ENCODE measurements at regions not wholly inside any gene's neighbourhood (a gene's known extent, or its start where the extent isn't known, plus 50 kb on each side); places are given as distances from the start of the nearest gene placed in this dataset.
"Not testable (repeated sequence)": the region's sequence is repeated elsewhere in the genome, so short reads cannot be mapped to it uniquely, and the experiment has no call there.

DNA sequence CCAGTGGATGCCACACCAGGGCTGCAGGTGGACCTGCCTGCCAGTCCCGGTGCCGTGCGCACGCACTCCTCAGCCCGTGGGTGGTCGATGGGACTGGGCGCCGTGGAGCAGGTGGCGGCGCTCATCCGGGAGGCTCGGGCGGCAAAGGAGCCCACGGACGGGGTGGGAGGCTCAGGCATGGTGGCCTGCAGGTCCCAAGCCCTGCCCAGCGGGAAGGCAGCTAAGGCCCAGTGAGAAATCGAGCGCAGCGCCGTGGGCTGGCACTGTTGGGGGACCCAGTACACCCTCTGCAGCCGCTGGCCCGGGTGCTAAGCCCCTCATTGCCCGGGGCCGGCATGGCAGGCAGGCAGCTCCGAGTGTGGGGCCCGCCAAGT, 1171.8 kb upstream of the B3GALT2 start:
- DNase-seq = no peak

DNA sequence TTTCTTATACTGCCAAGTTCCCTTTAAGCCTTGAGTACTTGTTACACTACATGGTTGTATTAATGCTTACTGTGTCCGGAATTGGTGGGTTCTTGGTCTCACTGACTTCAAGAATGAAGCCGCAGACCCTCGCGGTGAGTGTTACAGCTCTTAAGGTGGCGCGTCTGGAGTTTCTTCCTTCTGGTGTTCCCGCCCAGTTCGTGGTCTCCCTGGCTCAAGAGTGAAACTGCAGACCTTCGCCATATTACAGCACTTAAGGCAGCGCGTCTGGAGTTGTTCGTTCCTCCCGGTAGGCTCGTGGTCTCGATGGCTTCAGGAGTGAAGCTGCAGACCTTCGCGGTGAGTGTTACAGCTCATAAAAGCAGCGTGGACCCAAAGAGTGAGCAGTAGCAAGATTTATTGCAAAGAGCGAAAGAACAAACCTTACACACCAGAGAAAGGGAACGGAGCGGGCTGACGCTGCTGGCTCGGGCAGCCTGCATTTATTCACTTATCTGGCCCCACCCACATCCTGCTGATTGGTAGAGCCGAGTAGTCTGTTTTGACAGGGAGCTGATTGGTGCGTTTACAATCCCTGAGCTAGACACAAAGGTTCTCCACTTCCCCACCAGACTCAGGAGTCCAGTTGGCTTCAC, 1171.3 kb upstream of the B3GALT2 start:
- DNase-seq = not testable (repeated sequence)

DNA sequence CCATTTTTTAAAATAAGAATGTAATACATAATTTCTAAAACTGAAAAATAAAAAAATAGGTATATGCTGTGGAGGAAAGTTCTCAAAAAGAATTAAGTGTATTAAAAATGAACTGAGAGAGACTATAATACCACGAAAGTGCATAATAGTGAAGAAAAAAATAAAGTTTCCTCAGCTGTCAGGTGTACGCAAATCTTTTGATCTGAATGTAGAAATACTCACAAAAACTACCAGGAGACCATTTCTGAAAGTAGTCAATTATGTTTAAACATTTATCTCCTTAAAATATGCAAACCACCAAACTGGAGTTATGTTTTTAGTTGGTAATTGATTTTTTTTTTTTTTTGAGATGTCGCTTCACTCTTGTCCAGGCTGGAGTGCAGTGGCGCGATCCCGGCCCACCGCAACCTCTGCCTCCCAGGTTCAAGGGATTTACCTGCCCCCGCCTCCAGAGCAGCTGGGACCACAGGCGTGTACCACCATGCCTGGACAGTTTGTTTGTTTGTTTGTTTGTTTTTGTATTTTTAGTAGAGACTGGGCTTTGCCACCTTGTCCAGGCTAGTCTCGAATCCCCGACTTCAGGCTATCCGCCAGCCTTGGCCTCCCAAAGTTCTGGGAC, 1169.2 kb upstream of the B3GALT2 start:
- no peak for DNase-seq

GRCh38 chr1:194353121-194353520, 1166.7 kb upstream of the B3GALT2 start:
- no peak for DNase-seq

- no peak for DNase-seq
Measured at GRCh38 chr1:194347200-194347599, 1160.8 kb upstream of the B3GALT2 start.

- no peak for DNase-seq
Measured at GRCh38 chr1:194342484-194343262, 1156.3 kb upstream of the B3GALT2 start.

GRCh38 chr1:194341587-194341986, 1155.2 kb upstream of the B3GALT2 start:
- DNase-seq = peak; percentile 42

DNA sequence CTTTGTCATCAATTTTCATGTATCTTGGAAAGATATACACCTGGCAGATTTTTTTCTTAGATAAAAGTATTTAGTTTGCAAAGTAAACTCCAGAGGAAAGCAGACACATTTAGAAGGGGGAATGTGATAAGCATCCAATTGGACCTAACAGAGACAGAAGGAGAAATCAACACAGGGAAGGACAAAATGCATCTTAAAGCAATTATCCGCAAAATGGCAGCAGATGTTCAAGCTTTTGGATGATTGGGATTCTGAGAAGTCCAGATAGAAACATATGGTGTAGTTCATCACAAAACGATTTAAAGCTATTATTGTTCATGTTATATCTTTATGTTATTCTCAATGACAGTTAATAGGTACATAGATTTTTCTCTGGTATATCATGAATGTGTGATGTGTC, 1153.1 kb upstream of the B3GALT2 start:
- DNase-seq = peak; percentile 56

- peak; percentile 24 for DNase-seq
Measured at GRCh38 chr1:194338241-194338948, 1152.0 kb upstream of the B3GALT2 start.

- no peak for DNase-seq
Measured at GRCh38 chr1:194333240-194333639, 1146.8 kb upstream of the B3GALT2 start.

- DNase-seq = no peak
Measured at GRCh38 chr1:194331758-194332157, 1145.3 kb upstream of the B3GALT2 start.

- no peak for DNase-seq
Measured at GRCh38 chr1:194322751-194323150, 1136.3 kb upstream of the B3GALT2 start.

GRCh38 chr1:194318790-194319280, 1132.4 kb upstream of the B3GALT2 start:
- no peak for DNase-seq

DNA sequence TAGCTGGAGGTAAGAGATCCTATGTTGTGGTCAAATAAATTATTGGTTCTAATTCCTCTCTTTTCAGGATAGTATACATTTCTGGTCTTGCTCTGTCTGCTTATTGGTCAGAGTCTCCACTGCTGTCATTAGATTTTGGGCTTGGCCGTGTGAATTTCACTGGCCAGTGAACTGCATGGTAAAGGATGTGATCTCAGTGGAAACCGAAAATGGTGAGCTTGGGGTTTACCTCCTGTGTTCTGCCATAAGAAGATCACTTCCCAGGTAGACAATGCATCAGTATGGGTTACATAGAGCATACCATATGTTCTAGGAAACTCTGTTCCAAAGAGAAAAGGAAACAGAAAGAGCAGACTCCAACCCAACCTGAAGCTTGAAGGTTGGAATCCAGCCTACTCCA, 1123.3 kb upstream of the B3GALT2 start:
- no peak for DNase-seq

GRCh38 chr1:194309269-194309668, 1122.9 kb upstream of the B3GALT2 start:
- no peak for DNase-seq

GRCh38 chr1:194300776-194301175, 1114.4 kb upstream of the B3GALT2 start:
- DNase-seq = peak; percentile 97

GRCh38 chr1:194300340-194300739, 1113.9 kb upstream of the B3GALT2 start:
- peak; percentile 98 for DNase-seq

- DNase-seq = no peak
Measured at GRCh38 chr1:194298007-194298598, 1111.7 kb upstream of the B3GALT2 start.

DNA sequence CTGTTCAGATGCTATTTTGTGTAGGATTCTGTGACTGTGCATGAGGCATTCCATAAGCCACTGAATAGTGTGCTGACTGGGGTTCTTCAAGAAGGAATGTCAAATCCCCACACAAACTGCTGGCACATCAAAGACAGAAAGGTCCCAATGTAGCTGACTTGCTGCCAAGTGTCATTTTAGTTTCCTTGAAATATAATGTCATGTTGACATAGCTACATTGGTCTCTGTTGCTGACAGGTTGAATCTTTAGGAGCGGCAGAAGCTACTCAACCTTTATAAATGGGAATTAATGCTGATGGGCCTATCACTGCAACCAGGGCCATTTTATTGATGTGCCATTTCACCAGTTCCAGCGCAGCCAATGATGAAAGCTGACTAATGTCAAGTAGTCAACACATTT, 1110.7 kb upstream of the B3GALT2 start:
- DNase-seq = no peak

GRCh38 chr1:194296201-194296600, 1109.8 kb upstream of the B3GALT2 start:
- DNase-seq = no peak

DNA sequence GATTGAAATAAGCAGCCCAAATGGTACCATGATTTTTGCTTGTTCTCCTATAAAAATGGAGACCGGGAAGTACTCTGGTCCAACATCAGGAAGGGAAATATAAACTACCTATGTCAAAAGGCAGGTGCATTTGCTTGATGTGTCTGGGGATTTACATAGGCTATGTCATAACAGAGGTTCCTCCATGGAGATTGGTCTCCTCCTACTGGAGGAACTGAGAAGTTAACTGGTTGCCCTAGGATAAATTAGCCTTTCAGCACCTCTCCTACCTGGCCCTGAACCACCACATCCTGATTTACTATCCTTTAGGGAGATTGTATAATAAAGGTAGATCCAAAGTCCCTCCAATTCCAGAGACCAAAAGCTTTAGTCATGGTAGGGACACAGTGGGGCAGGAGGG, 1109.3 kb upstream of the B3GALT2 start:
- DNase-seq = peak; percentile 9

DNA sequence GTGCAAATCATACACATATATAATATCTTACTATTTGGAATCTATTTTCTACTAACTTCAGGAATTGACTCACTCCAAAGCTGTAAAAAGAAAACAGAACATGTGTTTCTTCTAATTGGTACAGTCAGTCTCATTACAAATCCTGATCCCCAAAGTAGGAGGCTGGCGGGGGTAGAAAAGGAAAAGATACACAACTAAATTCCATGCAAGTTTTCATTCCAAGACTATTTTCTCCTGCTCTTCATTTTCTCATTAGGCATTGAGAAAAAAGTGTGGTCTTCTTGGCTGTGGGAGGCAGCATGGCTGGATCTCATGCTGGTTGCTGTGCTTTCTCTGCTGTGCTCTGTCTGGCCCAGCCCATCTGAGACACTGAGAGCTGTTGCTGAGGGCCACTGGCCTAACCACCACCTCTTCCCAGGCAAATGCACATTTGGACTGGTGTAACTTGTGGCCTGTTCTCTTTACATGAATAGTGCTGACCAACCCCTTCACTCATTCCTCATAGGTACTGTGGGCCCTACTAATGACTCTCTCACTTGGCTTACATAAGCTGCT, 1107.5 kb upstream of the B3GALT2 start:
- no peak for DNase-seq

- DNase-seq = no peak
Measured at GRCh38 chr1:194292966-194293365, 1106.6 kb upstream of the B3GALT2 start.

All from NCI-H446 treated with DMSO at 0.1 percent for 48 hours (cell line).